Suppressor macrophage (primary cell): ENCODE measurements at regions not wholly inside any gene's neighbourhood (a gene's known extent, or its start where the extent isn't known, plus 50 kb on each side); places are given as distances from the start of the nearest gene placed in this dataset.
"Not testable (repeated sequence)": the region's sequence is repeated elsewhere in the genome, so short reads cannot be mapped to it uniquely, and the experiment has no call there.

Experiments
- DNase-seq, 4 experiments: peaks; one replicate each; pipeline ENCODE4 v3.0.0-alpha.2; 2020 to 2022

GRCh38 chrX:109155161-109155560 lies 326.7 kb downstream of the GUCY2F start:
- peak; percentile 2 to 35 (median 4) for DNase-seq

- DNase-seq = not testable (repeated sequence)
These were observed 337.7 kb downstream of the GUCY2F start for GRCh38 chrX:109144173-109144572.

- no peak for DNase-seq
These were observed 341.4 kb downstream of the GUCY2F start for GRCh38 chrX:109140463-109140862.

- no peak for DNase-seq
These were observed 347.1 kb downstream of the GUCY2F start for GRCh38 chrX:109134777-109135176.

GRCh38 chrX:109125304-109125703 lies 356.6 kb downstream of the GUCY2F start:
- no peak for DNase-seq

GRCh38 chrX:109089359-109089758 lies 353.0 kb upstream of the IRS4 start:
- no peak for DNase-seq

GRCh38 chrX:109077788-109078187 lies 341.4 kb upstream of the IRS4 start:
- DNase-seq = no peak

- DNase-seq = peak in 2 of 4 experiments; percentile 0 to 4
These were observed 317.8 kb upstream of the IRS4 start for GRCh38 chrX:109054181-109054581.

- no peak for DNase-seq
These were observed 313.5 kb upstream of the IRS4 start for GRCh38 chrX:109049903-109050302.

GRCh38 chrX:109049416-109049815 lies 313.1 kb upstream of the IRS4 start:
- DNase-seq = no peak

- DNase-seq = no peak
These were observed 303.7 kb upstream of the IRS4 start for GRCh38 chrX:109040057-109040456.

GRCh38 chrX:109036624-109037023 lies 300.3 kb upstream of the IRS4 start:
- no peak for DNase-seq

GRCh38 chrX:108993909-108994308 lies 257.5 kb upstream of the IRS4 start:
- no peak for DNase-seq

- not testable (repeated sequence) for DNase-seq
These were observed 236.5 kb upstream of the IRS4 start for GRCh38 chrX:108972899-108973298.

- DNase-seq = no peak
These were observed 210.8 kb upstream of the IRS4 start for GRCh38 chrX:108947205-108947604.

GRCh38 chrX:108946531-108946930 lies 210.2 kb upstream of the IRS4 start:
- DNase-seq = no peak

GRCh38 chrX:108945883-108946523 lies 209.6 kb upstream of the IRS4 start:
- no peak for DNase-seq

GRCh38 chrX:108914791-108915190 lies 178.4 kb upstream of the IRS4 start:
- DNase-seq = no peak

- DNase-seq = not testable (repeated sequence)
These were observed 167.5 kb upstream of the IRS4 start for GRCh38 chrX:108903831-108904230.

- no peak for DNase-seq
These were observed 164.0 kb upstream of the IRS4 start for GRCh38 chrX:108900333-108900732.

GRCh38 chrX:108896349-108896748 lies 160.0 kb upstream of the IRS4 start:
- DNase-seq = not testable (repeated sequence)

- no peak for DNase-seq
These were observed 156.1 kb upstream of the IRS4 start for GRCh38 chrX:108892501-108892900.

- no peak for DNase-seq
These were observed 139.2 kb upstream of the IRS4 start for GRCh38 chrX:108875548-108875947.

- DNase-seq = not testable (repeated sequence)
These were observed 106.7 kb upstream of the IRS4 start for GRCh38 chrX:108843039-108843438.

- DNase-seq = no peak
These were observed 97.6 kb upstream of the IRS4 start for GRCh38 chrX:108833993-108834392.
